ENCODE measurements at regions not wholly inside any gene's neighbourhood (a gene's known extent, or its start where the extent isn't known, plus 50 kb on each side); places are given as distances from the start of the nearest gene placed in this dataset.

GRCh38 chr4:131061734-131062133 lies 1965.8 kb downstream of the C4orf33 start:
- intact Hi-C loops (cut with DNase I): no loop called here
- DNase-seq: no peak

GRCh38 chr4:131063878-131064277 lies 1967.9 kb downstream of the C4orf33 start:
- intact Hi-C loops (cut with DNase I): no loop called here
- peak in 1 of 10 donors; percentile 27 for DNase-seq

- intact Hi-C loops (cut with DNase I): no loop called here
Measured at GRCh38 chr4:131081069-131081468, 1985.1 kb downstream of the C4orf33 start.

GRCh38 chr4:131084997-131085396 lies 1989.0 kb downstream of the C4orf33 start:
- intact Hi-C loops (cut with DNase I): no loop called here
- DNase-seq: no peak

More at GRCh38 chr4:131081069-131081468, 1985.1 kb downstream of the C4orf33 start:
- DNase-seq: no peak

GRCh38 chr4:131091896-131092295 lies 1995.9 kb downstream of the C4orf33 start:
- intact Hi-C loops (cut with DNase I): loop anchor here (5.0 kb wide), 2 partner anchors 210 to 1550 kb away; no protein-coding TSS in a partner anchor
- DNase-seq: no peak

- no peak for DNase-seq
- intact Hi-C loops (cut with DNase I): loop anchor here (5.0 kb wide), 2 partner anchors 209 to 1549 kb away; no protein-coding TSS in a partner anchor
Measured at GRCh38 chr4:131093303-131093702, 1997.4 kb downstream of the C4orf33 start.

- DNase-seq: peak in 1 of 10 donors; percentile 47
- intact Hi-C loops (cut with DNase I): no loop called here
Measured at GRCh38 chr4:131098976-131099375, 2003.0 kb downstream of the C4orf33 start.

- intact Hi-C loops (cut with DNase I): no loop called here
- no peak for DNase-seq
Measured at GRCh38 chr4:131113273-131113672, 2017.3 kb downstream of the C4orf33 start.

GRCh38 chr4:131113704-131114103 lies 2017.8 kb downstream of the C4orf33 start:
- DNase-seq: no peak
- intact Hi-C loops (cut with DNase I): no loop called here

GRCh38 chr4:131119661-131120060 lies 2023.7 kb downstream of the C4orf33 start:
- intact Hi-C loops (cut with DNase I): no loop called here
- no peak for DNase-seq

GRCh38 chr4:131137196-131137595 lies 2011.9 kb upstream of the PCDH10 start:
- no peak for DNase-seq
- intact Hi-C loops (cut with DNase I): no loop called here

- DNase-seq: no peak
- intact Hi-C loops (cut with DNase I): no loop called here
Measured at GRCh38 chr4:131159261-131159660, 1989.8 kb upstream of the PCDH10 start.

- DNase-seq: no peak
- intact Hi-C loops (cut with DNase I): no loop called here
Measured at GRCh38 chr4:131192318-131192717, 1956.8 kb upstream of the PCDH10 start.

GRCh38 chr4:131207589-131207988 lies 1941.5 kb upstream of the PCDH10 start:
- DNase-seq: no peak

GRCh38 chr4:131248314-131248713 lies 1900.8 kb upstream of the PCDH10 start:
- intact Hi-C loops (cut with DNase I): no loop called here
- no peak for DNase-seq

More at GRCh38 chr4:131207589-131207988, 1941.5 kb upstream of the PCDH10 start:
- intact Hi-C loops (cut with DNase I): no loop called here

- no peak for DNase-seq
Measured at GRCh38 chr4:131251321-131251720, 1897.8 kb upstream of the PCDH10 start.

GRCh38 chr4:131257241-131257640 lies 1891.9 kb upstream of the PCDH10 start:
- DNase-seq: no peak
- intact Hi-C loops (cut with DNase I): no loop called here

More at GRCh38 chr4:131251321-131251720, 1897.8 kb upstream of the PCDH10 start:
- intact Hi-C loops (cut with DNase I): no loop called here

GRCh38 chr4:131258361-131258760 lies 1890.7 kb upstream of the PCDH10 start:
- intact Hi-C loops (cut with DNase I): no loop called here
- DNase-seq: no peak

- DNase-seq: no peak
- intact Hi-C loops (cut with DNase I): no loop called here
Measured at GRCh38 chr4:131288441-131288840, 1860.7 kb upstream of the PCDH10 start.

- intact Hi-C loops (cut with DNase I): no loop called here
- no peak for DNase-seq
Measured at GRCh38 chr4:131296192-131296591, 1852.9 kb upstream of the PCDH10 start.

GRCh38 chr4:131302108-131302507 lies 1847.0 kb upstream of the PCDH10 start:
- intact Hi-C loops (cut with DNase I): loop anchor here (5.0 kb wide), 1 partner anchor 210 kb away; no protein-coding TSS in a partner anchor
- DNase-seq: peak in 2 of 10 donors; percentile 23 to 29

GRCh38 chr4:131304686-131305085 lies 1844.4 kb upstream of the PCDH10 start:
- intact Hi-C loops (cut with DNase I): loop anchor here (5.0 kb wide), 1 partner anchor 212 kb away; no protein-coding TSS in a partner anchor
- DNase-seq: no peak

GRCh38 chr4:131309628-131310027 lies 1839.5 kb upstream of the PCDH10 start:
- intact Hi-C loops (cut with DNase I): no loop called here
- DNase-seq: no peak
